Mucosa of gallbladder (tissue), 1 donor: ENCODE measurements at regions not wholly inside any gene's neighbourhood (a gene's known extent, or its start where the extent isn't known, plus 50 kb on each side); places are given as distances from the start of the nearest gene placed in this dataset.
"Not testable (repeated sequence)": the region's sequence is repeated elsewhere in the genome, so short reads cannot be mapped to it uniquely, and the experiment has no call there.

Experiments used
- DNase-seq: peaks from one replicate; pipeline ENCODE4 v3.0.0-alpha.2; 2020; ENCODE audit warnings: low spot score
- donor health status: DM: no; HTN: no; CAD: no.

DNA sequence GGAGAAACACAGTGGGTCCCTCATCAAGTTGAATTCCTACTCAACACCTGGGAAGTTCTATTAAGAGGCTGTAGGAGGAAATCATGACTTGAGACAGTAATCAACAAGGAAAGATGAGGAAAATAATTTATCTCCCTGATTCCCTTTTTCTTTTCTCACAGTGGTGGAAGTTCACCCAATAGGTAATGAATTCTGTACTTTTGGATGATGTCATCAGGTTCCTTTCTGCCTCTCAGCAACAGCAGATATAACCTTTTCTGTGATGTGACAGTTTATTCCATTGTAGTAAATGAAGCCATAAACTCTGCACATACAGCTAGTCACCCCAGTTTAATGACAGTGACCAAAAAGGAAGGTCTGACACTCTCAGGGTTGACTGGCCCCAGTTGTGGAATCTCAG is 1265.0 kb downstream of the NXPH1 start:
- no peak for DNase-seq

DNA sequence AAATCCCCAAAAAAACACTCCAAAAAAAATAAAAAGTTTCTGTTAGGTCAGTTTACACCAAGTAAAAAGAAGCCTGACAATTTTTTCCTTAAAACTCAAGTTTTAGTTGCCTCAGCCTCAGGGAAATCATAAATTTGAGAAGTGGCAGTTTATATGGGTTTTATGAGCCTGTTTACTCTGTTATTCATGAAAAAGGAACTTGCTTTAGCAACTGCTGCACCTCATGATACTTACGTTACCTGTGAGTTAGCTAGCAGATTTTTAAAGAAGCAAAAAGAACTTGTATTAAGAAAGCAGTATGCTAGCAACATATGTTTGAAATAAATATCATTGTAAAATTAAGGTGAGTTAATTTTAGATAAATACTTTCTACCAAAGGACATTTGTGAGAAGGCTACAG is 1264.5 kb upstream of the PHF14 start:
- no peak for DNase-seq

DNA sequence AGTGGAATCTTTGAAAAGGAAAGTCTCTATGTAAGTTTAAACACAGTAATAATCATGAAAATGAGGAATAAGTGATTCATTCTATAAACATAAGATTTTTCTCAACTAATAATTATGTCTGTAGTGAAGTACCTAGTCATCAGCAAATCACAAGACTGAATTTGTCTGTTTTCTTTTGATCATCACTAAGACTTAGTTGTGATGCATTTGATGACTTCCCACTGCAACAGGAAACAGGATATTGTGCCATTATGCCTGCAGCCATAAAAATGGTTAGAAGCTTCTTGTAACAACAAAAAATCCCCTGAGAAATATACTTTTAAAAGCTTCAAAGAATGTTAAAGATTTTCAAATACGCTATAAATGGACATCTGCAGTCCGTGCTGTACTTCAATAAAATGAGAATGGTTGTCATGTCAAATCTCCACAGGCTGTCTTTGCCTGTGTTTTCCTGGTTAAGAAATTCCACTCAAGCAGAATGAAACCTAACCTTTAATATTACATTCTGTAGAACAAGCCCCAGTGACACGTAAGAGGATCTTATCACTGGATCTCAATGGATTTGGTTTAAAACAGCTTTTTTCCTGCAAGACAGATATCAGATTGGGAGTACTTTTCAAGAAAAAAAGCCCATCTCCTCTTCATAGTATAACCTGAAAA is 1262.3 kb upstream of the PHF14 start:
- DNase-seq = no peak

DNA sequence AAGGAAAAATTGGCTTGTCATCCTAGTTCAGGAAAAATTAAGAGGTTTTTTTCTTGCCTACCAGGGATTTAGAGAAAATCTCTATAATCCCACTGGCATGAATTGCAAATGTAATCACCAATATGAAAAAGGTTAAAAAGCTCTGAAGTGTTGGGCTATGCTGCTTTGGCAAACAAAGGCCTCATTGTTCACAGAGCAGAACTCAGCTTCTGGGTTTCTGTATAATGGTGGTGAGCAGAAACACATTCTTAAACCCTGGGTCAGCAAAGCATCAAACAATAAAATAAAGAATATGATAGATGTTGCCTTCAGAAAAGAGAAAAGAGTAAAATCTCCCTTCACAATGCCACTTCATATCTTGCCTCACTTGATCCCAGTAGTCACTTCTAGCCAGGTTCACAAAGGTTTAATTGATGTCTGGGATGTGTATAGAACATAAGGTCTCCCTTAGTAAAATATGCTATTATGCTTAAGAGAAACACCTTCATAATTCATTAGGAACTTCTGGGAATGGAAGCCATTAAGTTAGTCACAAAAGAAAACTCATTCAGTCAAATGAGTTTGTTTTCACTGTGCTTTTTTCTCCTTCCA is 1255.5 kb upstream of the PHF14 start:
- DNase-seq = no peak

DNA sequence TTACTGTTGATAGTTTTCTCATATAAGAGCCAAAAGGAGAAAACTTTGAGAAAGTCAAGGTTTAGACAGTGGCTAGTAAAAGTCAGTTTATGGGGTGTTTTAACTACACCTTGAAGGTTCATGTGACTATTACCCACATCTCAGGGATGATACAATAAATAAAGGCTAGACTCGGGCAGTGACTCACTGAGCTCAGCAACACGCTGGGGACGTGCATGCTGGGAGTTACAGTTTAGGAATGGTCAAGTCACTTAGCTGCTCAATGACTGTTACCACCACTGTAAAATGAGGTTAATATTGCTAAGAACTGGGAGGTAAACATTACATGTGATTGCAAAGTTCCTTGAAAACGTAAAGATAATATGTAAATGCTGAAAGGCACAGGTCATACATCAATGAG is 1254.4 kb upstream of the PHF14 start:
- no peak for DNase-seq

DNA sequence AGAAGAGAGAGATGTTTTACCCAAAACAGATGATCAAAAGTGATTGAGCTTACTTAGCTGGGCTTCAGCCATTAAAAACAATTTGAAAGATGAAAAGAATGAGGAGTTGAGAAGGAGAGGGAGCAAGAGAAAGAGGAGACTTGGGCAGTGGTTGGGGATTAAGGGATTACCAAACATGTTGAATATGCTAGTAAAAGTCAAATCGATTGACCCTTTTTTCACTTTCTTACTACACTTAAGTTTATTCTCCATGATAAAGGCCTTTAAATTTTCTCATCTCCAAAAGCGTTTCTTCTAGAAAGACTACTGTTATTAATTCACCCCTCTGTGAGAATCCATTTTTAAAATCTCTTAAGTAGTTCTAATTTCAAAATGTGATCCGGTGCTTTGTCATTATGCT is 1254.0 kb upstream of the PHF14 start:
- no peak for DNase-seq

DNA sequence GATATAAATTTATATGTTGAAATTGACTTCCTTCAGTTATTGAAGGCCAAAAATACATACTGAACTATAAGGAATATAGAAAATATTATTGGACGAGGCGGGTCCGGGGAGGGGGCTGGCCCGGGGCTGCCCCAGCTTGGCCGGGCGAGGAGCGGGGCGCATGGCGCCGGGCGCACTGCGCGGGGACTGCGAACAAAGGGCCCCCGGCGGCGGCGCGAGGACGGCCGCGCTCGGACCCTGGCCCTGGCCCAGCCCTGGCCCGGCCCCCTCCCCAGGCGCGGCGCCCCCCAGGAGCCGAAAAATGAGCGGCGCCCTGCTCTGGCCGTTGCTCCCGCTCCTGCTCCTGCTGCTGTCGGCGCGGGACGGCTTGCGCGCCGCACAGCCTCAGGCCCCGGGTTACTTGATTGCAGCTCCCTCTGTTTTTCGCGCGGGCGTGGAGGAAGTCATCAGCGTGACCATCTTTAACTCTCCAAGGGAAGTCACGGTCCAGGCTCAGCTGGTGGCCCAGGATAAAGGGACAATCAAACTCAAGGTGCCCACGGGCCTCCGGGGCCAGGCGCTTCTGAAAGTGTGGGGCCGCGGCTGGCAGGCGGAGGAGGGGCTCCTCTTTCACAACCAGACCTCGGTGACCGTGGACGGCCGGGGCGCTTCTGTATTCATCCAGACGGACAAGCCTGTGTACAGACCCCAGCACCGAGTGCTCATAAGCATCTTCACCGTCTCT is 1247.6 kb upstream of the PHF14 start:
- not testable (repeated sequence) for DNase-seq

DNA sequence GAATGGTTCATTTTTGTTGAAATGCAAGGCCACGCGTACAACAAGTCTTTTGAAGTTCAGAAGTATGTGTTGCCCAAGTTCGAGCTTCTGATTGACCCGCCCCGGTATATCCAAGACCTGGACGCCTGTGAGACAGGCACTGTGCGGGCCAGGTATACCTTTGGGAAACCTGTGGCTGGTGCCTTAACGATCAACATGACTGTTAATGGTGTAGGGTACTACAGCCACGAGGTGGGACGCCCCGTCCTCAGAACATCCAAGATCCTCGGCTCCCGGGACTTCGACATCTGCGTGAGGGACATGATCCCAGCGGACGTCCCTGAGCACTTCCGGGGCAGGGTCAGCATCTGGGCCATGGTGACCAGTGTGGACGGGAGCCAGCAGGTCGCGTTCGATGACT is 1246.9 kb upstream of the PHF14 start:
- DNase-seq = not testable (repeated sequence)

DNA sequence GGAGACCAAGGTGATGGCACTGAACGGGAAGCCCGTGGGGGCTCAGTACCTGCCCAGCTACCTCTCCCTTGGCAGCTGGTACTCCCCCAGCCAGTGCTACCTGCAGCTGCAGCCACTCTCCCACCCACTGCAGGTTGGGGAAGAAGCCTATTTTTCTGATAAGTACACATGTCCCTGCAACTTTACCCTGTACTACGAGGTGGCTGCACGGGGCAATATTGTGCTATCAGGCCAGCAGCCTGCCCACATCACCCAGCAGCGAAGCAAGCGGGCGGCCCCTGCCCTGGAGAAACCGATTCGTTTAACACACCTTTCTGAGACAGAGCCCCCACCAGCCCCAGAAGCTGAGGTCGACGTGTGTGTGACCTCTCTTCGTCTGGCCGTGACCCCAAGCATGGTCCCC is 1246.2 kb upstream of the PHF14 start:
- not testable (repeated sequence) for DNase-seq

DNA sequence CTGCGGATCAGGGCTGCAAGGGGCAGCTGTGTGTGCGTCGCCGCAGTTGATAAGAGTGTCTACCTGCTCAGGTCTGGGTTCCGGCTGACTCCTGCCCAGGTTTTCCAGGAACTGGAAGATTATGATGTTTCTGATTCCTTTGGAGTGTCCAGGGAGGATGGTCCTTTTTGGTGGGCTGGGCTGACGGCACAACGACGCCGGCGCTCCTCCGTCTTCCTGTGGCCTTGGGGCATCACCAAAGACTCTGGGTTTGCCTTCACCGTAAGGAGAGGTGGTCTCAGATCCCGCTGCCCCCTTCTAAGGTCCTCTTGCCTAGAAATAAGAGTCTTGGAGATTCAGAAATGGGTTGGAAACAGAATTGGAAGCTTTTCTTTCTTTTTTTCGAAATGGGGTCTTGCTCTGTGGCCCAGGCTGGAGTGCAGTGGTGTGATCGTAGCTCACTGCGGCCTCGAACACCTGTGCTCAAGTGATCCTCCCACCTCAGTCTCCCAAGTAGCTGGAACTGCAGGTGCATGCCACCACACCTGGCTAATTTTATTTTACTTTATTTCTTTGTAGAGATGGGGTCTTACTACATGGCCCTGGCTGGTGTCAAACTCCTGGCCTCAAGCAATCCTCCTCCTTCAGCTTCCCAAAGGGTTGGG is 1245.5 kb upstream of the PHF14 start:
- not testable (repeated sequence) for DNase-seq

DNA sequence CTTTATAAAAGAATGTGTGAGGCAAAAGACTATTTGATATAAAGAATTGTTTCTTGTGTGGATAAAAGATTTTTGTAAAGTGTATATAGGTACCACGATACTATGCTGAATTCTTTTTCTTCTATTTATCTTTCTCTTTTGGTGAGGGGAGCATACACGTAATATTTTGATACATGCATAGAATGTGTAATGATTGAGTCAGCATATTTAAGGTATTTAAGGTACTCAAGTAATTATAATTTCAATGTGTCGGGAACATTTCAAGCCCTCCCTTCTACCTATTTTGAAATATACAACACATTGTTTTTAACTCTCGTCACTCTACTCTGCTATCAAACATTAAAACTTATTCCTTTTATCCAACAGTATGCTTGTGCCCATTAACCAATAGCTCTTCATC is 1221.6 kb upstream of the PHF14 start:
- DNase-seq = no peak

DNA sequence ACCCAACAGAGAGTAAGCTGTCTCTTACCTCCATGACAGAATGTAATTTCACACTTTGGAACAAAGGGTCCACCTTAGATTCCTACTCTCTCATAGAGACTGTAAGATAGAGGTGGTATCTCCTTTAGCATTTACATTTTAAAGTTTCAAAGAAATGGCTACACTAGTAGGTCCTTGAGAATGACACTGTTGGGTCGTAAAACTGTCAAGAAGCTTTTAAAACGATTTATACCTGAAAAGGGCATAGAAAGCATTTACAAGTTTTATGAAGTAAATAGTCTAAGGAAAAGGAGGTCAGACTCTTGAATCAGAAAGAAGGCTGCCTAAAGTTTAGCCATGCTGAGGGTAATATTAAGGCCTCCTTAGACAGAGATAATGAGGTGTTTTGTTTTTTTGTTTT is 1212.4 kb upstream of the PHF14 start:
- no peak for DNase-seq

DNA sequence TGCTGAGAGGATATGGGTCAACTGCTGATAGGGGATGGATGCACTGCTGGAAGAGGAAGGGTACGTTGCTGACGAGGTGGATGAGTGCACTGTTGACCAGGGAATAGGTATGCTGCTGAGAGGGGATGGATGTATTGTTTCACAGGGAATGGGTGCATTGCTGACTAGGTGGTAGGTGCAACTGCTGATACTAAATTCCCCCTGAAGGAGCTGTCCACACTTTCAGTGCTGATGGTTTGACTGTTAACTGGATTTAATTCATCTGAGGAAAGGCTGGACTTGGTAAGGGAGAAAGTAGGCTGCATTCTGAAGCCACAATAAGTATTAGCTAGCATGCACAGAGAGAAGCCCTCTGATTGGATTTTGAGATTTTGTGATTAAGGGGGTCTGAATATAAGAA is 1196.8 kb upstream of the PHF14 start:
- no peak for DNase-seq

DNA sequence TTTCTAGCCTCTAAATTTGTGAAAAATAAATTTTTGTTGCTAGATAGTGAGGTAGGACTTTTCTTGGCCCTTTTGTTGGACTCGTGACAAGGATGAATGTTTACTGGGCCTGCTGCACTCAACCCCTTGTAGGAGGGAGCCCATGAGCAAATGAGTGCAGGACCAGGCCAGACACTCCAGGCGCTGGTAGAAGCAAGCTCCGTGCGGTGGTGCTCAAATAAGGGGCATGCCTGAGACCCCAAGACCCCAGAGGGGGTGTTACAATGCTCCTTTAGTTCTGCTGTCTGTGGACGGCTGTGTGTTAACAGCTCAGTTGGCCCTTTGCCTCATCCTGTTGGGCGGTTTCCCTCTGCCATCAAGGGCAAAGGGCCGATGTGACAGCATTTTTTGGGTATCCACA is 1195.3 kb upstream of the PHF14 start:
- no peak for DNase-seq

DNA sequence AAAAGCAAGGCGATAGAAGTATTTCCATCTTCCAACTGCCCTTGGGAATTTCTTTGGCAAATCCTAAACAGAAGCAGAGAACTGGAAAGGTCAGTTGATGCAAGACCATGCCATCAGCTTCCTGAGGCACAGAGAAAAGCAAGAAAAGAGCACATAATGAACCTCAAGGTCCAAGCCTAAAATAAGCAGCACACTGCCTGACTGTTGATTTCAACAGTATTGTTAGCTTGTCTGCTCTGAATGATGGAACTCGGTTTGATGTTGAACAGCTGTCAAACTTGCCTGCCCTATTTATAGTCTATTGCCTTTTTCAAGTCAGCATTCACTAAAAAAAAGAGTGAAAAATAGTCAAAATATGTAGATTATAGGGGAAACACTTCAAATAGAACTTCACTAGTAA is 1192.0 kb upstream of the PHF14 start:
- no peak for DNase-seq

DNA sequence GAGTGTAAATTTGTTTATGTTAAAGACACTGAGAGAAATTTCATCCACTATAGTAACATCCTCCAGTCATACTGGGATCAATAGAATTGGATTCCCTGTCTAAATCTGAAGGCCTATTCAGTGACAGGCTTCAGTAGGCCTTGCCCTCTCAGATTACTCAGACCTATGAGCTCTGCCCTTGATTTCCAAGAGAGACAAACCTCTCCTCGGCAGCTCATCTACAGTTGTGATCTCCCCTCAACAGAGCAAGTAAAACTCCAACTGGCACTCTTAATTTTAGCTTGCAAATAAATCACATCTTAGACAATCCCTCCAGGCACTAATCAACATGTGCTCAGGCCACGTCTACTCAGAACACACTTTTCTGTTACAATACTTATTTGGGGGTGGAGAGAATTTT is 1191.4 kb upstream of the PHF14 start:
- DNase-seq = no peak

DNA sequence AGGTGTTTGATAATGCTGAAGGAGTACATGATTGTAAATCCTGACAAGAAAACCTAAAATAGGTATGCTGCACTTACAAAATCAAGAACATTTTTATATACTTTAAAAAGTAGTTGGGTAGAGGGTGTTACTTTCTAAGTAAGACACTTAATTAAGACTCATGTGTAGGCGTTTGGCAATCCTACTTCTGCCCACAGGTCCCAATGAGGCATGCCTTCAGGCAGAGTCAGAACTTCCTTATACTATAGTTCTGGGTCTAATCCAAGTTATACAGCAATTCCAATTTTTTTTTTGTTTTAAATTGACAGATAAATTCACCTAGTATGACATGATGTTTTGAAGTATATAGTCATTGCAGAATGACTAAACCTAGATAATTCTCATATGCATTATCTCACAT is 1188.5 kb upstream of the PHF14 start:
- DNase-seq = no peak

DNA sequence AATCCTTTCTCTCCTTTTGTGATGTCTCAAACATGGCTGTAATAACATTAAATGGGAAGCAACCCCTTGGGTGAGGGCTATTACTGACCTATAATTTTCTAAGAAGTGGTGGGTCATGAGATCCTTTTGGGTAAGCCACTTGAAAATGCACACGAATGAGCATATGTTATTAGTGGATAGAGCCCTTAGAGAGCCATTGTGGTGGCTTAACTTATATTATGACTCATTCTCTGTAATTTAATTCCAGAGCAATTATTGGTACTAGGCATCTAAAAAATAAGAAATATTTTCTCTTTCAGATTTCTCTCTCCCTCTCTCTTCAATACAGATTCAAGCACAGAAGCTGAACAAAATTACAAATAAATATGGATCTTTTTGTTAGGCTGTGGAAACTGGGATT is 1177.4 kb upstream of the PHF14 start:
- no peak for DNase-seq

DNA sequence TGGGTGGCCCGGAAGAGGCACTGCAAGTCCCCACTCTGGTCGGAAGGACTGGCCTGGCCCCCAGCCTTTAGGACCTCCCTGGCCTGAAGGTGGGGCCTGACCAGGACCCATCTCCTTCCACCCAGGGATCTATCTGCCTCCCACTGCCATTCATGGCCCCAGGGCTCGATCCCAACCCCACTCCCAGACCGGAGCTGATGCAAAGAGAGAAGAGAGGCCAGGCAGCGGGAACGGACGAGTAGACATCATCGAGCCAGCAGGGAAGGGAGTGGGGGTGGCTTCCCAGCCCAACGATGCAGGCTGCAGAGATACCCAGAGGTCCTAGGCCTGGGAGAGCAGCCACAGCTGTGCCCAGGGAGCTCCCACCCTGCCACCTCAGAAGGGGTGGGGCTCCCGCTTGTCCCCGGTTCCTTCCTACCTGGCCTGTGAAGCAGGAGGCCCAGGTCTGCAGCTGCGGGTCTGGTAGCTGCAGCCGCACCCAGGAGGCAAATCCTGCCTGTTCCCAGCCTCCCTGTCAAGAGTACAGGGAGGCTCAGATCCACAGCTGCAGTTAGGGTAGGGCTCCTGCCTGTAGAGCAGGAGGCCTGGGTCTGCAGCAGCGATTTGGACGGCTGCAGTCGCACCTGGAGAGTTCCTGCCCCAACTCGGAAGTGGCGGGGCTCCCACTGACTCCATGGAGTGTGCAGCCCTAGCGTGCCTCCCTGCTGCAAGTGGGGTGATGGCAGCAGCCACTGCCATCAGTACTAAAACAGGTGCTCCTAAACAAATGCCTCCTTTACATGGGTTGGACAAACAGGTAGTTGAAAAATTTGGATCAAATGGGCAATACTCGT is 1151.0 kb upstream of the PHF14 start:
- no peak for DNase-seq

DNA sequence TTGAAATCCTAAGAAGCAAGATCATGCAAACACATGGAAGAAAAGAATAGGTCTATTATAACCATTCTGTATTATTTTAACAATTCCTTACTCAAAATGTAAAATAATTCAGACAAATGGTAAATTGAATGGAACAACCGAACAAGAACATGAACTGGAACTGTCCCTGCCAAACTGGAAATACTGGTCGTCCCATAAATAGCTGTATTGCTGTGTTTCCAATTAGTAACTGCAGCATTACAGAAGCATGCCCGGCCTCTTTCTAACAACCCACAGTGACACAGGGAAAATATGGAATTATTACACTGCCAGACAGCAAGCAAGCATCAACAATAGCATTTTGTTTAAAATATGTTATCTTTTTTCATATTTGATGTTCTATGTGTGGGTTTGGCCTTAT is 1138.5 kb upstream of the PHF14 start:
- no peak for DNase-seq

DNA sequence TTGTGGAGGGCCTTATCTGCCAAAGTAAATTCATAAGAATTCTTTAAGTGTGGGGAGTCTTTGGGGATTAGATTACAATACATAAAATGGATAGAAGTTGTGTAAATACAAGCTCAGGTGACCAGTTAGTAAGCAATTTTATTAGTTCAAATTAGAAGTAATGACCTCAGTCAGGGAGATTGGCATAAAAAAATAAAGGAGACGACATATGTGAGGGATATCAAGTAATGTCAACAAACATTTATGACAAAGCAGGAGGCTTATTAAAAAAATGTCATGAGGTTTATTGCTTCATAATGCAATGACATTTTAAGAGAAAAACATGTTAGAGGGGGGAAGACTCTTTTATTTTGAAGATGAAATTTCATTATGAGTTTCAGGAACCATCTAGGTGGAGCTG is 1137.0 kb upstream of the PHF14 start:
- DNase-seq = no peak

DNA sequence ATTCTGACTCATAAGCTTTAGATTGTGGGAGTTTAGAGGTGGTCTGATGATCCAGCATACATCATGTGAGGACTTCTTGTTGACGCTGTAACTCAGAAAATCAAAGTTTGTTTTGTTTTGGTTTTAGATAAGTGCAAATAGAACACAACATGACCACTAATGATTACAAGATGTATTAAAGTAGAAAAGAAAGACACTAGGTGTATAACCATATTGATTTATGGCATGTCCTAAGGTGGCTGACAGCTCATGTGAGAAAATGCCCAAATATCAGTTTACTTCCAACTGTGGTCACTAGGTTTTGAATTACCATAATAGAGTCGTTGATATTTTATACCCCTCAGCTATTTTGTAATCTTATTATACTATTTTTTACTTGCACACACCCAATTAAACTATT is 1131.4 kb upstream of the PHF14 start:
- no peak for DNase-seq
